Fibroblast of lung (primary cell): ENCODE measurements at regions not wholly inside any gene's neighbourhood (a gene's known extent, or its start where the extent isn't known, plus 50 kb on each side); places are given as distances from the start of the nearest gene placed in this dataset.

Experiments
- DNase-seq, 2 donors: peaks; one replicate each; pipeline versions ENCODE4 v3.0.0 to v3.0.0-alpha.2; 2010; ENCODE audit warnings: low read depth in 2 of 2
- H2AFZ ChIP-seq: 2 replicates; pipeline ENCODE4 v1.5.1; 2012; ENCODE audit warnings: low read length, control low read depth, inconsistent platforms
- H3K27ac ChIP-seq: 2 replicates; pipeline ENCODE4 v1.5.1; 2011; ENCODE audit warnings: low read length, control low read depth; ENCODE audit not compliant: insufficient read depth
- H3K27me3 ChIP-seq: 2 replicates; pipeline ENCODE4 v1.5.1; 2011; ENCODE audit warnings: mild to moderate bottlenecking, low read length; ENCODE audit not compliant: control insufficient read depth, insufficient read depth
- H3K36me3 ChIP-seq: 2 replicates; pipeline ENCODE4 v1.5.1; 2011; ENCODE audit warnings: low read length; ENCODE audit not compliant: control insufficient read depth, insufficient read depth
- H3K4me1 ChIP-seq: 2 replicates; pipeline ENCODE4 v1.5.1; 2011; ENCODE audit warnings: low read length; ENCODE audit not compliant: control insufficient read depth, insufficient read depth; ENCODE audit errors: extremely low read depth
- H3K4me2 ChIP-seq: 2 replicates; pipeline ENCODE4 v1.5.1; 2011; ENCODE audit warnings: low read length, control low read depth; ENCODE audit not compliant: insufficient read depth; ENCODE audit errors: extremely low read depth
- H3K4me3 ChIP-seq, 4 experiments: fragments of 200-600 bp in 1 of 4; sonication (generic) in 1 of 4; replicated peaks in 1 of 4; 2 replicates each; pipeline ENCODE4 v1.5.1; 2011 to 2016; ENCODE audit warnings: low read length in 4 of 4, low read depth in 3 of 4, mild to moderate bottlenecking in 3 of 4, control low read depth in 2 of 4, inconsistent platforms in 1 of 4, mixed read lengths in 1 of 4; ENCODE audit not compliant: insufficient read depth in 1 of 4; ENCODE audit errors: control extremely low read depth in 1 of 4
- H3K79me2 ChIP-seq: 2 replicates; pipeline ENCODE4 v1.5.1; 2012; ENCODE audit warnings: mild to moderate bottlenecking, low read length, inconsistent platforms; ENCODE audit not compliant: control insufficient read depth, insufficient read depth
- H3K9ac ChIP-seq: 2 replicates; pipeline ENCODE4 v1.5.1; 2011; ENCODE audit warnings: mild to moderate bottlenecking, low read length, control low read depth; ENCODE audit not compliant: insufficient read depth
- H3K9me3 ChIP-seq: 2 replicates; pipeline ENCODE4 v1.5.1; 2012; ENCODE audit warnings: low read depth, low read length; ENCODE audit not compliant: control insufficient read depth, insufficient read depth
- H4K20me1 ChIP-seq: 2 replicates; pipeline ENCODE4 v1.5.1; 2011; ENCODE audit warnings: low read length; ENCODE audit not compliant: control insufficient read depth, insufficient read depth; ENCODE audit errors: extremely low read depth
- EZH2 ChIP-seq: IDR thresholded peaks from 2 replicates; pipeline ENCODE4 v1.5.1; 2012; ENCODE audit warnings: low read length, control low read depth, mild to moderate bottlenecking; ENCODE audit errors: missing control alignments
- TF ChIP-seq, protein P1 (sequence below), 2 donors: IDR thresholded peaks in 1 of 2; conservative IDR thresholded peaks in 1 of 2; 1 replicate in 1 of 2; 2 replicates in 1 of 2; pipeline ENCODE4 v1.5.1; 2011 to 2012; ENCODE audit warnings: low read length in 2 of 2, control low read depth in 1 of 2, inconsistent platforms in 1 of 2, low read depth in 1 of 2, mild to moderate bottlenecking in 1 of 2

DNA sequence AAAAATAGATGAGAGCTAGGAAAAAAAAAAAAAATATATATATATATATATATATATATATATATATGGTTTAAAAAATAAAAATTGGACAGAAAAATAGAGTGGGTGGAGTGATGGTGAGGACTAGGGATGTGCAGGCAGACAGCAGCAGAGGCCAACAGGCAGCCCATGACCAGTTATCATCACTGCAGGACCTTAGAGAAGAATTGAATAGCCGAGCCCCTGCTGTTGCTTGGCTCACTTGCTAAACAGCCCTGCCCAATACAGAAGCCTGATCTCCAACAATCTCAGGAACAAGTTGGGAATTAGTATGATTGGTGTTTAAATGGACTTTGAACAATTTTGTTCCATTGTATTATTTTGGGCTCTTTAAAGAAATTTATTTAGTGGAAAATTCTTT is 967.5 kb upstream of the PIK3C3 start:
- H2AFZ ChIP-seq, result no peak overlapping the region
- H4K20me1 ChIP-seq, result no peaks in the 10 kb centered on the region
- H3K4me2 ChIP-seq, result no peak overlapping the region
- no peak overlapping the region for H3K4me3 ChIP-seq
- H3K4me1 ChIP-seq, result no peaks in the 10 kb centered on the region
- H3K27ac ChIP-seq, result no peak overlapping the region
- no peak overlapping the region for H3K9ac ChIP-seq
- H3K36me3 ChIP-seq, result no peaks in the 10 kb centered on the region
- H3K27me3 ChIP-seq, result no peaks in the 10 kb centered on the region
- TF ChIP-seq, protein P1, sequence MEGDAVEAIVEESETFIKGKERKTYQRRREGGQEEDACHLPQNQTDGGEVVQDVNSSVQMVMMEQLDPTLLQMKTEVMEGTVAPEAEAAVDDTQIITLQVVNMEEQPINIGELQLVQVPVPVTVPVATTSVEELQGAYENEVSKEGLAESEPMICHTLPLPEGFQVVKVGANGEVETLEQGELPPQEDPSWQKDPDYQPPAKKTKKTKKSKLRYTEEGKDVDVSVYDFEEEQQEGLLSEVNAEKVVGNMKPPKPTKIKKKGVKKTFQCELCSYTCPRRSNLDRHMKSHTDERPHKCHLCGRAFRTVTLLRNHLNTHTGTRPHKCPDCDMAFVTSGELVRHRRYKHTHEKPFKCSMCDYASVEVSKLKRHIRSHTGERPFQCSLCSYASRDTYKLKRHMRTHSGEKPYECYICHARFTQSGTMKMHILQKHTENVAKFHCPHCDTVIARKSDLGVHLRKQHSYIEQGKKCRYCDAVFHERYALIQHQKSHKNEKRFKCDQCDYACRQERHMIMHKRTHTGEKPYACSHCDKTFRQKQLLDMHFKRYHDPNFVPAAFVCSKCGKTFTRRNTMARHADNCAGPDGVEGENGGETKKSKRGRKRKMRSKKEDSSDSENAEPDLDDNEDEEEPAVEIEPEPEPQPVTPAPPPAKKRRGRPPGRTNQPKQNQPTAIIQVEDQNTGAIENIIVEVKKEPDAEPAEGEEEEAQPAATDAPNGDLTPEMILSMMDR (conservative IDR thresholded peaks at IDR 0.05 in 1 of 2, IDR thresholded peaks at IDR 0.05 in 1 of 2; ENCODE audit: low read depth in 1 of 2, low read length in 2 of 2), result no peak
- TF ChIP-seq EZH2, result no peak
- H3K9me3 ChIP-seq, result no peaks in the 10 kb centered on the region
- DNase-seq, result no peak
- H3K79me2 ChIP-seq, result no peaks in the 10 kb centered on the region

- Histone ChIP-seq H3K9ac (no peak overlapping the region), H3K79me2 (no peaks in the 10 kb centered on the region), H4K20me1 (no peaks in the 10 kb centered on the region), H3K27me3 (no peaks in the 10 kb centered on the region), H3K4me2 (no peak overlapping the region), H3K36me3 (no peaks in the 10 kb centered on the region), H3K27ac (no peak overlapping the region), H2AFZ (no peak overlapping the region), H3K9me3 (no peaks in the 10 kb centered on the region), H3K4me1 (no peaks in the 10 kb centered on the region), H3K4me3 (no peak overlapping the region)
- DNase-seq, result no peak
- no peak for TF ChIP-seq EZH2
- TF ChIP-seq, protein P1 (conservative IDR thresholded peaks at IDR 0.05 in 1 of 2, IDR thresholded peaks at IDR 0.05 in 1 of 2; ENCODE audit: low read depth in 1 of 2, low read length in 2 of 2), result no peak
Measured at GRCh38 chr18:40985436-40985835, 969.6 kb upstream of the PIK3C3 start.

GRCh38 chr18:40984856-40985255 is 970.2 kb upstream of the PIK3C3 start:
- Histone ChIP-seq H3K79me2 (no peaks in the 10 kb centered on the region), H3K9me3 (no peaks in the 10 kb centered on the region), H3K27ac (no peak overlapping the region), H3K4me3 (no peak overlapping the region), H3K4me2 (no peak overlapping the region), H3K9ac (no peak overlapping the region), H4K20me1 (no peaks in the 10 kb centered on the region), H3K27me3 (no peaks in the 10 kb centered on the region), H3K4me1 (no peaks in the 10 kb centered on the region), H2AFZ (no peak overlapping the region), H3K36me3 (no peaks in the 10 kb centered on the region)
- peak; percentile 8 to 29 for DNase-seq
- TF ChIP-seq, protein P1 (conservative IDR thresholded peaks at IDR 0.05 in 1 of 2, IDR thresholded peaks at IDR 0.05 in 1 of 2; ENCODE audit: low read depth in 1 of 2, low read length in 2 of 2), result no peak
- TF ChIP-seq EZH2, result no peak
